Posterior cingulate gyrus (tissue), 11 donors: ENCODE measurements at regions not wholly inside any gene's neighbourhood (a gene's known extent, or its start where the extent isn't known, plus 50 kb on each side); places are given as distances from the start of the nearest gene placed in this dataset.

ENCODE experiments used
- DNase-seq, 10 donors: peaks; one replicate each; pipeline versions ENCODE4 v3.0.0 to v3.0.0-alpha.2; 2020 to 2021; ENCODE audit warnings: mixed read lengths in 3 of 10
- intact Hi-C: fragments of 100-400 bp; cut with DNase I; formaldehyde crosslinking; loops from one replicate; pipeline ENCODE4 v1.15.1; 2023

DNA sequence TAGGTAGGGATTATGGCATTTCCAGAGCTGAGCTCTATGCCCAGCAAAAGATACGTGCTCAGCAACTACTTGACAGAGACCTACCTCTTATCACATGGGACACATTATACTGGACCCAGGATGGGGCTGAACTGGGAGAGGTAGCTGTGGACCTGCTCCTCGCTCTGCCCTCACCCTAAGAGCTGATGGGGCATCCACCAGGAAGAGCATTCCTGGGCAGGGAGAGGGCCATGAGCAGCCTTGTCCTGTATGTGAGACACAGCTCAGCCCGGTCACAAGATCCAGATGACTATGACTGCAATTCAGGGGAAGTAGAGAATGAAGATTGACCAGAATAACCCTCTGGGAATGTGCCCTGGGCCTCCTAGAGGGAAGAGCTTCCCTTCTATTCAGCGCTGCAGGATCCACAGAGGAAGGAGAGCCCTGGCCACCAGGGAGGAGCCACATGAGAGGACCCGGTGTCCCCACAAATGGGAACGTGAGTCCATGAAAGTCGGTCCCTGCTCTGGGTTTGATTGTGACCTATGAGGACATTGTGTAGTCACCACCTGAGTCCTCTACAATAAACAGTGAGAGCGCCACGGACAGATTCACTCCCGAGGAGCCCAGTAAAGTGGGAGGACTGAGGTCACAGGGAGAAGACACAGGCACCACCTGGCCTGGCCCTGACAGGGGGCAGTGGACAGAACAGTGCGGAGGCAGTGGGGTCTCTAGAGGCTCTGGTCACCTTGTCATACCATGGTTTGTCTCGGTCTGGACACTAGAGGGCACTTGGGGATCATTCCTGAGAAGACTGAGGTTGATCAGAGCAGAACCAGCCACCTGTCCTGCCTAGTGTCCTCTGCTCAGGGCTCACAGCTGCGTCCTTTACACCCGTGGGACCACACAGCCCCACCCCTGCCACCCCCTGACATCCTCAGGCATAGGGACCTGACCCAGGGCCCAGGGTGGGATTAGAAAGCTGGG, 99.5 kb downstream of the ZNF280B start:
- intact Hi-C loops: no loop called here
- peak in 1 of 10 donors; percentile 43 for DNase-seq

DNA sequence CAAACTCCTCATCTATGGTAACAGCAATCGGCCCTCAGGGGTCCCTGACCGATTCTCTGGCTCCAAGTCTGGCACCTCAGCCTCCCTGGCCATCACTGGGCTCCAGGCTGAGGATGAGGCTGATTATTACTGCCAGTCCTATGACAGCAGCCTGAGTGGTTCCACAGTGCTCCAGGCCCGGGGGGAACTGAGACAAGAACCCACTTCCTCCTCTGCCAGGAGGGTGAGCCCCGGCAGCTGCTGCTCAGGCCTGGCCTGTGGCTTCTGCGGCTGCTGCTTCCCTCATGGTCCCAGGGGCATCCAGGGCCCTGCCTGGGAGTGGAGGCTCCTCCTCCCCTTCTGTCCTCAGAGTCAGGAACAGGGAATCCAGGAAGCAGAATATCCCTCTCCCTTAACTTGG, 98.4 kb downstream of the ZNF280B start:
- DNase-seq: peak in 3 of 10 donors; percentile 17 to 89 (median 18)
- intact Hi-C loops: no loop called here

DNA sequence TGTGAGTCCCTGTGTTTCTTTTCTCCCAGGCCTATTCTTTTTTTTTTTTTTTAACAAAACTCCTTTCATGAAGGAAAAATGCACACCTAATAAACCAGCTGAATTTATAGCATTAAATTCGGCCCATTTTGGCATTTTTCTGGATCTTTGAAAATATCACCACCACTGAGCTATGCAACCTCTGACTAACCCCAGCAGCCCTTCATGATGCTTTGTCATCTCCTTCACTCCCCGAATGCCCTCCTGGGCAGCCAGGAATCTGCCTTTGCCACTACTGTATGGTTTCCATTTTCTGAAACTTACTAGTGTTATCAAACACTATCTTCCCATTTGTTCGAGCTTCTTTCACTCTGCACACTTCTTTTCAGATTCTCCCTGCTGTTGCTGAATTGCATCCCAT, 97.9 kb downstream of the ZNF280B start:
- intact Hi-C loops: no loop called here
- no peak for DNase-seq

- no peak for DNase-seq
- intact Hi-C loops: no loop called here
Measured at GRCh38 chr22:22414266-22414665, 94.3 kb downstream of the ZNF280B start.

- no peak for DNase-seq
- intact Hi-C loops: no loop called here
Measured at GRCh38 chr22:22417495-22418162, 90.9 kb downstream of the ZNF280B start.

DNA sequence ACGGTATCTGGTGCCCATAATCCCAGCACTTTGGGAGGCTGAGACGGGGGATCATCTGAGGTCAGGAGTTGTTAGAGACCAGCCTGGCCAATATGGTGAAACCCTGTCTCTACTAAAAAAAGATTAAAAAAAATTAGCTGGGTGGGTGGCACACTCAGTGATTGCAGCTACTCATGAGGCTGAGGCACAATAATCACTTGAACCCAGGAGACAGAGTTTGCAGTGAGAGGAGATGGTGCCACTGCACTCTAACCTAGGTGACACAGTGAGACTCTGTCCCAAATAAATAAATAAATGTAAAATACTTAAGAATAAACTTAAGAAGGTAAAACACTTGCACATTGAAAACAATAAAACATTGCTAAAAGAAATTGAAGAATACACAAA, 90.4 kb downstream of the ZNF280B start:
- intact Hi-C loops: no loop called here
- no peak for DNase-seq

DNA sequence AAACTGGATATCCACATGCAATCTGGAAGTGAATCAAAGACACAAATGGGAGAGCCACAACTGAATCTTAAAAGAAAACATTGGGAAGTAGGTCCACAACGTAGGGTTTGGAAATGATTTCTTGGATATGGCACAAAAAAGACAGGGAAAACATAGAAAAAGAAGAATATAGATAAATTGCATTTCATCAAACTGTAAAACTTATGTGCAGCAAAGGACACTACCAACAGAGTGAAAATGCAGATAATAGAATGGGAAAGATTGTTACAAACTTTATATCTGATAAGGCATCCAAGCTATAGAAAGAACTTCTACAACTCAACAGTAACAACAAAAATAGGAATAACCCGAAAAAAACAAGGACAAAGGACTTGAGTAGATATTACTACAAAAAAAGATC, 89.6 kb downstream of the ZNF280B start:
- DNase-seq: no peak
- intact Hi-C loops: no loop called here

DNA sequence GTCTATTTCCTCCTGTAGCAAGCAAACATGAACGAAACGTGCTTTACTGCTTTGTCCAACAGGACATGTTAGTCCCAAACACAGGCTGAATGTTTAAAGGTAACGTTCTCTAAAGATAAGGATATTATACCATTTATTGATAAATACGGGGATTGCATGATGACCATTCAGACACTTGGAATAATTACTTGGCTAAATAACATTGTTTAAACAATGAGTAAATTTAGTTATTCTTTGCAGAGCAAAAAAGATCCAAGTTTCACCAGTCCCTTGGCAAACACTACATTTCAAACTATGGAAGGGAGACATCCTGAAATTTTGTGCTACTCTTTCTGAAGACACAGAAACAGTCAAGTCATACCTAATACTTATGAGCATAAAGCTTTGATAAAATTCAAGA, 88.0 kb downstream of the ZNF280B start:
- DNase-seq: no peak
- intact Hi-C loops: no loop called here

GRCh38 chr22:22421392-22421791, 87.2 kb downstream of the ZNF280B start:
- DNase-seq: no peak
- intact Hi-C loops: no loop called here

DNA sequence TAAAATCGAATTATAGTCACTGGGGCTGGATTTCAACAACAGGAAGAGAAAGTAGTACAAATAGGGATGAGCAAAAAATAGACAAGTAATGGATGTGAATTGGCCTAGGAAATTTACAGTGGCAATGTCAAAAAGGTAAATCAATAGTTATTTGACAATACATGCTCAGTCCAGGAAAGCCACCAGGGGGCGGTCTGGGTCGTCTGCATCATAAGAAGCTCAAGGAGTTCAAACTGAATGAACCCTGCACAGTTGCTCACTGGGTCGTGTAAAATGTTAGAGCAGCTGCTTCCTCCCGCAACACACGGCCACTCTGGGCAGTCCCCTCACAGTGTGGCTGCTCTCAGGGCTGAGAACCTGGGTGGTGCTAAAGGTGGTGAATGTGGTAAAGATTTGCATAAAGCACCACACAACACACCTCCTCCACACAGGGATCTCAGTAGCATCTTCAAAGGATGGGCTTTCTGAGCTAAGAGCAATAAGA, 85.9 kb downstream of the ZNF280B start:
- intact Hi-C loops: no loop called here
- peak in 8 of 10 donors; percentile 41 to 89 (median 63) for DNase-seq

- DNase-seq: no peak
- intact Hi-C loops: no loop called here
Measured at GRCh38 chr22:22423681-22424080, 84.9 kb downstream of the ZNF280B start.

GRCh38 chr22:22424210-22424800, 84.2 kb downstream of the ZNF280B start:
- no peak for DNase-seq
- intact Hi-C loops: no loop called here

- intact Hi-C loops: no loop called here
- no peak for DNase-seq
Measured at GRCh38 chr22:22424956-22425355, 83.6 kb downstream of the ZNF280B start.

- no peak for DNase-seq
- intact Hi-C loops: no loop called here
Measured at GRCh38 chr22:22425356-22425755, 83.2 kb downstream of the ZNF280B start.

GRCh38 chr22:22425783-22426624, 82.5 kb downstream of the ZNF280B start:
- DNase-seq: no peak
- intact Hi-C loops: no loop called here

- intact Hi-C loops: no loop called here
Measured at GRCh38 chr22:22427542-22428065, 80.9 kb downstream of the ZNF280B start.

GRCh38 chr22:22428222-22429098, 80.1 kb downstream of the ZNF280B start:
- DNase-seq: no peak
- intact Hi-C loops: no loop called here

More at GRCh38 chr22:22427542-22428065, 80.9 kb downstream of the ZNF280B start:
- no peak for DNase-seq

GRCh38 chr22:22429369-22430108, 79.0 kb downstream of the ZNF280B start:
- no peak for DNase-seq
- intact Hi-C loops: no loop called here
